Breast epithelium (tissue), 3 donors: ENCODE measurements at regions not wholly inside any gene's neighbourhood (a gene's known extent, or its start where the extent isn't known, plus 50 kb on each side); places are given as distances from the start of the nearest gene placed in this dataset.

Experiments
- POLR2A ChIP-seq: fragments of 450-650 bp; IDR thresholded peaks from one replicate; pipeline ENCODE4 v1.6.1; 2016; ENCODE audit warnings: antibody characterized with exemption, mild to moderate bottlenecking, moderate library complexity
- TF ChIP-seq, protein P1 (sequence below), 3 donors: fragments of 450-650 bp; IDR thresholded peaks; one replicate each; pipeline ENCODE4 v1.5.1; 2016 to 2017; ENCODE audit warnings: antibody characterized with exemption in 3 of 3, mild to moderate bottlenecking in 3 of 3, moderate library complexity in 3 of 3

DNA sequence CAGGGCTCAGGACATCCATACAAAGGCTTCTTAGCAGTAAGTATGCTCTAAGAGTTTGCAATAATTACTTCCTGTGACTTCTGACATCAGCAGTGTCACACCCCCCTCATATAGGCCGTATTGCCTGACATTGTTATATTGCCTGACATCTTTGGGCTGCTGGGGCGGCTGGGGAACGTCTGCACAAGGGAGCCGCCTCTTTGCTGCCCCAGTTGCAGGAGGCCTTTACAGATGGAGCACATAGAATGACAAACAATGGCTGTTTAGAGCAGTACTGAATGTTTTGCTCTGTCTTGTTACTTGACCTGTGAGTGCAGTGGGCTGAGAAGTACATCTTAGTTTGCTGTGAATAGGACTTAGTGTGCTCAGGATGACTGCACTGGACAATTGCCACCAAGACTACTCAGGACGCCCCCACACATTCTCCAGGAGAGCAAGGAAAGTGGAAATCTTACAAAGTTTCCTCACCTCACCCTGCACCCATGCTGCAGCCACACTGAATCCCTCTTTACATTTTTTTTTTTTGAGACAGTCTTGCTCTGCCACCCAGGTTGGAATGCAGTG, 65.4 kb upstream of the SPOCK1 start:
- TF ChIP-seq, protein P1, sequence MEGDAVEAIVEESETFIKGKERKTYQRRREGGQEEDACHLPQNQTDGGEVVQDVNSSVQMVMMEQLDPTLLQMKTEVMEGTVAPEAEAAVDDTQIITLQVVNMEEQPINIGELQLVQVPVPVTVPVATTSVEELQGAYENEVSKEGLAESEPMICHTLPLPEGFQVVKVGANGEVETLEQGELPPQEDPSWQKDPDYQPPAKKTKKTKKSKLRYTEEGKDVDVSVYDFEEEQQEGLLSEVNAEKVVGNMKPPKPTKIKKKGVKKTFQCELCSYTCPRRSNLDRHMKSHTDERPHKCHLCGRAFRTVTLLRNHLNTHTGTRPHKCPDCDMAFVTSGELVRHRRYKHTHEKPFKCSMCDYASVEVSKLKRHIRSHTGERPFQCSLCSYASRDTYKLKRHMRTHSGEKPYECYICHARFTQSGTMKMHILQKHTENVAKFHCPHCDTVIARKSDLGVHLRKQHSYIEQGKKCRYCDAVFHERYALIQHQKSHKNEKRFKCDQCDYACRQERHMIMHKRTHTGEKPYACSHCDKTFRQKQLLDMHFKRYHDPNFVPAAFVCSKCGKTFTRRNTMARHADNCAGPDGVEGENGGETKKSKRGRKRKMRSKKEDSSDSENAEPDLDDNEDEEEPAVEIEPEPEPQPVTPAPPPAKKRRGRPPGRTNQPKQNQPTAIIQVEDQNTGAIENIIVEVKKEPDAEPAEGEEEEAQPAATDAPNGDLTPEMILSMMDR (IDR thresholded peaks at IDR 0.05): no peak
- no peak for TF ChIP-seq POLR2A
